ENCODE measurements at regions not wholly inside any gene's neighbourhood (a gene's known extent, or its start where the extent isn't known, plus 50 kb on each side); places are given as distances from the start of the nearest gene placed in this dataset.
A peak's percentile ranks its signal among the peaks of the same experiment; 100 is the strongest.
"Not testable (repeated sequence)": the region's sequence is repeated elsewhere in the genome, so short reads cannot be mapped to it uniquely, and the experiment has no call there.

DNA sequence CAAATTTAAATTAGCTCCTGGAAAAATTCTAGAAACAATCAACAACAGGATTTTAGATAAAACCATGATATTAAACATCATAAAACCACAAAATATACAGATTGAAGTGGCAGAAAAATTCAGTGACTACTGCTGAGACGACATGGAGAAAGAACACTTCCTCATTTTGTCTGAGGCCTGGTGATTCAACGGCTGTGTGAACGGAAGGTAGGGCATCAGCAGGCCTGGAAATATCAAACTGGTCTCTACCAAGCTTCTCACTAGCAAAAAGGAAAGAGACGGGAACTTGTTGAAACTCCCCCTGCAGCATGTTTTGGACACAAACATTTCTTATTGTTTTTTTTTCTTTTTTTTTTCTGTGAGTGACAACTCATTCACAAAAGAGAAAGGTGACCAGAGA is 58.0 kb upstream of the AHI1 start:
- no peaks in the 10 kb centered on the region for H3K9me3 ChIP-seq (ENCODE audit: control extremely low read depth in 1 of 5, control insufficient read depth in 4 of 5, insufficient read depth in 2 of 5, low read depth in 1 of 5, low read length in 4 of 5)
- peaks cover 3 to 14% (median 8%) of the 10 kb centered on the region in 4 experiments for H3K4me1 ChIP-seq (ENCODE audit: control extremely low read depth in 1 of 4, control insufficient read depth in 4 of 4, insufficient read depth in 4 of 4, low read length in 3 of 4)
- WGBS (ENCODE audit: insufficient coverage) = 0% methylated on average over 3 of the region's 4 CpGs
- H3K36me3 ChIP-seq (ENCODE audit: control insufficient read depth in 4 of 4, insufficient read depth in 4 of 4, low read length in 3 of 4) = no peaks in the 10 kb centered on the region
- H3K27me3 ChIP-seq (replicated peaks in 2 of 5; ENCODE audit: control insufficient read depth in 4 of 5, insufficient read depth in 5 of 5, low read length in 4 of 5) = no peaks in the 10 kb centered on the region
- H3K27ac ChIP-seq (ENCODE audit: insufficient read depth in 1 of 2, low read depth in 1 of 2, low read length in 2 of 2, poor library complexity in 1 of 2, severe bottlenecking in 2 of 2) = no peak overlapping the region
- ChIA-PET POLR2A (interaction anchor here (0.8 kb wide), 1 partner anchor 20 kb away, joined by 3 read pairs; no protein-coding TSS in a partner anchor), CTCF (interaction anchor here (0.6 to 3.8 kb wide), 13 partner anchors 8 to 183 kb away, joined by 3 to 14 read pairs (median 4); no protein-coding TSS in a partner anchor)
- no peak overlapping the region for H3K4me3 ChIP-seq (ENCODE audit: control insufficient read depth in 1 of 7, extremely low read depth in 1 of 7, insufficient read depth in 4 of 7, low read depth in 2 of 7, low read length in 6 of 7)
- peak; percentile 90 to 97 (median 95) for DNase-seq

DNA sequence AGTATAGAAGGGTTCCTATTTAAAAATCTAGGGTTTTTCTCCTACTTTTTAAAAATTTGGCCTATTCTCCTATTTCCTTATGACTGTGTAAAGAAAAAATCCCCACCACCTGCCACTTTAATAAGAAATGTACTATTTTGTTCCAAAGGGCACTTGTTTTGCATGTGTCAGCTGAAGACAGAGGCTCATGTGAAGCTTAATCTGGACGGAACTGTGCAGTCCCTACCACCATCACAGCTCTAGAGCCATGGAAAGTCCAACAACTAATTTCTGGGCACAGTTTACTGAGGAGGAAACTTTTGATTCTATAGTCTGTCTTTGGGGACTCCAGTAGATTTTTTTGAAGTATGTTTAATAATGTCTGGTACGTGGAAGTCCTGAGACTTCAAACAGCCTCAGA is 60.0 kb upstream of the AHI1 start:
- POLR2A ChIA-PET = no interaction called here
- Histone ChIP-seq H3K36me3 (ENCODE audit: control insufficient read depth in 4 of 4, insufficient read depth in 4 of 4, low read length in 3 of 4) (no peaks in the 10 kb centered on the region), H3K27me3 (replicated peaks in 2 of 5; ENCODE audit: control insufficient read depth in 4 of 5, insufficient read depth in 5 of 5, low read length in 4 of 5) (no peaks in the 10 kb centered on the region), H3K27ac (ENCODE audit: insufficient read depth in 1 of 2, low read depth in 1 of 2, low read length in 2 of 2, poor library complexity in 1 of 2, severe bottlenecking in 2 of 2) (no peak overlapping the region), H3K9me3 (ENCODE audit: control extremely low read depth in 1 of 5, control insufficient read depth in 4 of 5, insufficient read depth in 2 of 5, low read depth in 1 of 5, low read length in 4 of 5) (no peaks in the 10 kb centered on the region), H3K4me3 (ENCODE audit: control insufficient read depth in 1 of 7, extremely low read depth in 1 of 7, insufficient read depth in 4 of 7, low read depth in 2 of 7, low read length in 6 of 7) (no peak overlapping the region), H3K4me1 (ENCODE audit: control extremely low read depth in 1 of 4, control insufficient read depth in 4 of 4, insufficient read depth in 4 of 4, low read length in 3 of 4) (peaks cover 3 to 14% (median 8%) of the 10 kb centered on the region in 4 experiments)
- CTCF ChIA-PET = interaction anchor here (1.1 to 3.8 kb wide), 2 partner anchors 13 to 17 kb away, joined by 3 to 14 read pairs; no protein-coding TSS in a partner anchor
- no peak for DNase-seq
- 100% methylated on average over 1 of the region's 2 CpGs for WGBS (ENCODE audit: insufficient coverage)

- peaks cover 0 to 14% (median 0%) of the 10 kb centered on the region in 5 experiments for H3K27me3 ChIP-seq (replicated peaks in 2 of 5; ENCODE audit: control insufficient read depth in 4 of 5, insufficient read depth in 5 of 5, low read length in 4 of 5)
- DNase-seq; H3K36me3 ChIP-seq (ENCODE audit: control insufficient read depth in 4 of 4, insufficient read depth in 4 of 4, low read length in 3 of 4); H3K27ac ChIP-seq (ENCODE audit: insufficient read depth in 1 of 2, low read depth in 1 of 2, low read length in 2 of 2, poor library complexity in 1 of 2, severe bottlenecking in 2 of 2); H3K4me3 ChIP-seq (ENCODE audit: control insufficient read depth in 1 of 7, extremely low read depth in 1 of 7, insufficient read depth in 4 of 7, low read depth in 2 of 7, low read length in 6 of 7); CTCF ChIA-PET; H3K9me3 ChIP-seq (ENCODE audit: control extremely low read depth in 1 of 5, control insufficient read depth in 4 of 5, insufficient read depth in 2 of 5, low read depth in 1 of 5, low read length in 4 of 5); POLR2A ChIA-PET: not testable (repeated sequence)
- H3K4me1 ChIP-seq (ENCODE audit: control extremely low read depth in 1 of 4, control insufficient read depth in 4 of 4, insufficient read depth in 4 of 4, low read length in 3 of 4) = peaks cover 12 to 19% (median 16%) of the 10 kb centered on the region in 4 experiments
- 100% methylated on average over 1 of the region's 1 CpG for whole genome bisulfite sequencing (ENCODE audit: insufficient coverage)
Observed at GRCh38 chr6:135565605-135566004, 68.1 kb upstream of the AHI1 start.

DNA sequence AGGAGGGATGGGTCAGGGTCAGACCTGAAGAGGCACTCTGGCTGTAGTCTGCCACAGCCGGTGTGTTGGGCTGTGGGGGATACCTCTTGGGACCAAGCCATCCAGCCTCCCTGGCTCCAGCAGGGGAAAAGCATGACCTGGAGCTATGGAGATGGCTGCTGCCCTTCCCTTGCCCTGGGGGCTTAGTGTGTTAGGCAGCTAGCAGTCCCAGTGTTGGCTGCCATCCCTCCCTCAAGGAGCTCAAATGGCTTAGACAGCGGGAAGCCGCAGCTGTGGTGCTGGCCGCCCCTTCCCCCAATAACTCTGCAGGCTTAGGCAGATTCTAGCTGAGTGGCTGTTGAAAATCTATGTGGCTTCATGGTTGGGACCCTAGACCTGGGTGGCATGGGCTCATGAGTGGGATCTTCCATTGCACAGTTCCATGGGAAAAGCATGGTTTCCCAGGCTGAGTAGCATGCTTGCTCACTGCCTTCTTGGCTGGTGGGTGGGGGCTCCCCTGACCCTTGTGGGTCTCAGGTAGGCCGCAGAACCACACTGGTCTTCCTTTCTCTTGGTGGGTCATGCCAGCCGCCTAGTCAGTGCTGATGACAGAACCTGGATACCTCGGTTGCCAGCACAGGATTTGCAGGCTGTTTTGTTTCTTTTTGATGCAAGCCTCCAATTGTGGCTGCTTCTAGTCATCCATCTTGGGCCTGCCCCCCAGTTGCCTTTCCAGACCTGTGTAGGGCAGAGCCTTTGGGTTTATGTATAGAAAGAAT is 69.0 kb upstream of the AHI1 start:
- H3K4me3 ChIP-seq (ENCODE audit: control insufficient read depth in 1 of 7, extremely low read depth in 1 of 7, insufficient read depth in 4 of 7, low read depth in 2 of 7, low read length in 6 of 7) = no peak overlapping the region
- 97% methylated on average over 6 of the region's 7 CpGs for WGBS (ENCODE audit: insufficient coverage)
- H3K27ac ChIP-seq (ENCODE audit: insufficient read depth in 1 of 2, low read depth in 1 of 2, low read length in 2 of 2, poor library complexity in 1 of 2, severe bottlenecking in 2 of 2) = no peak overlapping the region
- ChIA-PET CTCF (interaction anchor here (1.6 kb wide), 1 partner anchor 10 kb away, joined by 3 read pairs; no protein-coding TSS in a partner anchor), POLR2A (no interaction called here)
- H3K4me1 ChIP-seq (ENCODE audit: control extremely low read depth in 1 of 4, control insufficient read depth in 4 of 4, insufficient read depth in 4 of 4, low read length in 3 of 4) = peaks cover 12 to 19% (median 16%) of the 10 kb centered on the region in 4 experiments
- peaks cover 0 to 3% (median 0%) of the 10 kb centered on the region in 5 experiments for H3K9me3 ChIP-seq (ENCODE audit: control extremely low read depth in 1 of 5, control insufficient read depth in 4 of 5, insufficient read depth in 2 of 5, low read depth in 1 of 5, low read length in 4 of 5)
- peaks cover 0 to 14% (median 0%) of the 10 kb centered on the region in 5 experiments for H3K27me3 ChIP-seq (replicated peaks in 2 of 5; ENCODE audit: control insufficient read depth in 4 of 5, insufficient read depth in 5 of 5, low read length in 4 of 5)
- no peak for DNase-seq
- no peaks in the 10 kb centered on the region for H3K36me3 ChIP-seq (ENCODE audit: control insufficient read depth in 4 of 4, insufficient read depth in 4 of 4, low read length in 3 of 4)

DNA sequence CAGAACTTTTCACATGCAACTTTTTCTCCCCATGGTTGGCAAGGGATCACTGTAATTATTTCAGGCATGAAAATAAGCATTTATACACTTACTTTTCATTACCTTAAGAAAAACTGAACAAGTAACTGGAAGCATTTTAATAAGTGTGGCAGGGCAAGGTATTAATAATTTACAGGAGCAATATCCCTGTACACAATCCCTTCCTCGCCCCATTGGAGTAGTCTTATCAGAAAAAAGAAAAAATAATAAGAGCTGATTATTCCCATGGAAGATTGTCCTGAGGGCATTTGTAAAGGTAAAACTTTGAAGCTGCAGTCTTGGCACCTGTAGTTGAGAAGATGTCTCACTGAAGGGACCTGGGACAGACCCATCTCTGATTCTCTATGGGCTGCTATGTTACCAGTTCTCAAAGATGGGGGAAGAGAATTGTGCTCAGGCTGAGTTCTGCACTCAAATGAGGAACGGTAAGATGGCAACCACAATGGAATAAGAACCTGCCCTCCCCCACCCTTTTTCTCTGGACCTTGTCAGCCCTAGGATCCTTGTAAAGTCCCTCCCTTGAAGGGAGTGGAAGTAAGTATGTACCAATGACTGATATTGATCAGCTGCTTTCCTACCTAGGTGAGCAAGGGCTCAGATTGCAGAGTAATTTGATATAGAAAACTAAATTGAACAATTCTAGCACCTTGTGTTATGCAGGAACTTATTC is 70.0 kb upstream of the AHI1 start:
- ChIA-PET POLR2A (interaction anchor here (0.5 kb wide), 1 partner anchor 68 kb away, joined by 3 read pairs; no protein-coding TSS in a partner anchor), CTCF (interaction anchor here (0.6 to 2.0 kb wide), 4 partner anchors 11 to 266 kb away, joined by 3 to 6 read pairs (median 5); no protein-coding TSS in a partner anchor)
- H3K27me3 ChIP-seq (replicated peaks in 2 of 5; ENCODE audit: control insufficient read depth in 4 of 5, insufficient read depth in 5 of 5, low read length in 4 of 5) = peaks cover 0 to 14% (median 0%) of the 10 kb centered on the region in 5 experiments
- 0% methylated on average over 1 of the region's 2 CpGs for WGBS (ENCODE audit: insufficient coverage)
- H3K36me3 ChIP-seq (ENCODE audit: control insufficient read depth in 4 of 4, insufficient read depth in 4 of 4, low read length in 3 of 4) = no peaks in the 10 kb centered on the region
- no peak overlapping the region for H3K27ac ChIP-seq (ENCODE audit: insufficient read depth in 1 of 2, low read depth in 1 of 2, low read length in 2 of 2, poor library complexity in 1 of 2, severe bottlenecking in 2 of 2)
- H3K9me3 ChIP-seq (ENCODE audit: control extremely low read depth in 1 of 5, control insufficient read depth in 4 of 5, insufficient read depth in 2 of 5, low read depth in 1 of 5, low read length in 4 of 5) = peaks cover 0 to 3% (median 0%) of the 10 kb centered on the region in 5 experiments
- peak overlapping the region in 3 of 7 experiments; percentile 27 to 42 (median 34) for H3K4me3 ChIP-seq (ENCODE audit: control insufficient read depth in 1 of 7, extremely low read depth in 1 of 7, insufficient read depth in 4 of 7, low read depth in 2 of 7, low read length in 6 of 7)
- peaks cover 12 to 19% (median 16%) of the 10 kb centered on the region in 4 experiments for H3K4me1 ChIP-seq (ENCODE audit: control extremely low read depth in 1 of 4, control insufficient read depth in 4 of 4, insufficient read depth in 4 of 4, low read length in 3 of 4)
- DNase-seq = peak in 2 of 3 donors; percentile 40 to 50

DNA sequence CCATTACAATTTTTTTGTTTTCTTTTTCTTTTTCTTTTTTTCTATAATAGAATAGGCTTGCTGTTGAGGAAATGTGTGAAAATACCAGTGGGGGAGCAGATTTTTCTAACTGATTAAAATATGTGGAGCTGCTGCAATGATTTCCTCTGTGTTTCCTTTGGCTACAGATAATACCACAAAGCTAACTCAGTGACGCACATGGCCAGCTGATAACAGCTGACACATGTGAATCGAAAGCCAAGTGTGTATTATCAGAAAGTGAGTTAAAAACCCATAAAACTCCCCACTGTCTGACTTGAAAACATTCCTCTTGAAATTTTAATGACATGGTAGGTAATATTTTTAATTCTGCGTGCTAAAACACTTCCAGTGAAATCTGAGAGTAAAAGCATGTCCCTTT is 70.8 kb upstream of the AHI1 start:
- DNase-seq = peak; percentile 93 to 97 (median 96)
- Histone ChIP-seq H3K4me1 (ENCODE audit: control extremely low read depth in 1 of 4, control insufficient read depth in 4 of 4, insufficient read depth in 4 of 4, low read length in 3 of 4) (peaks cover 12 to 19% (median 16%) of the 10 kb centered on the region in 4 experiments), H3K27me3 (replicated peaks in 2 of 5; ENCODE audit: control insufficient read depth in 4 of 5, insufficient read depth in 5 of 5, low read length in 4 of 5) (peaks cover 0 to 14% (median 0%) of the 10 kb centered on the region in 5 experiments), H3K4me3 (ENCODE audit: control insufficient read depth in 1 of 7, extremely low read depth in 1 of 7, insufficient read depth in 4 of 7, low read depth in 2 of 7, low read length in 6 of 7) (peak overlapping the region in 2 of 7 experiments; percentile 34 to 42), H3K36me3 (ENCODE audit: control insufficient read depth in 4 of 4, insufficient read depth in 4 of 4, low read length in 3 of 4) (no peaks in the 10 kb centered on the region), H3K9me3 (ENCODE audit: control extremely low read depth in 1 of 5, control insufficient read depth in 4 of 5, insufficient read depth in 2 of 5, low read depth in 1 of 5, low read length in 4 of 5) (peaks cover 0 to 3% (median 0%) of the 10 kb centered on the region in 5 experiments), H3K27ac (ENCODE audit: insufficient read depth in 1 of 2, low read depth in 1 of 2, low read length in 2 of 2, poor library complexity in 1 of 2, severe bottlenecking in 2 of 2) (no peak overlapping the region)
- CTCF ChIA-PET = interaction anchor here (0.8 to 2.0 kb wide), 4 partner anchors 12 to 19 kb away, joined by 4 to 6 read pairs (median 5); no protein-coding TSS in a partner anchor
- POLR2A ChIA-PET = no interaction called here
- 0% methylated on average over 1 of the region's 3 CpGs for WGBS (ENCODE audit: insufficient coverage)
